Lower leg skin (tissue), 4 donors: ENCODE measurements at regions not wholly inside any gene's neighbourhood (a gene's known extent, or its start where the extent isn't known, plus 50 kb on each side); places are given as distances from the start of the nearest gene placed in this dataset.

Source experiments
- DNase-seq, 2 donors: peaks; one replicate each; pipeline ENCODE4 v3.0.0-alpha.2; 2019; ENCODE audit warnings: low spot score in 2 of 2
- H3K4me3 ChIP-seq: fragments of 200-600 bp; sonication (generic); 2 replicates; pipeline ENCODE4 v1.5.1; 2017; ENCODE audit warnings: mild to moderate bottlenecking, low read depth; ENCODE audit not compliant: poor library complexity, severe bottlenecking
- POLR2A ChIP-seq, 2 donors: fragments of 450-650 bp; IDR thresholded peaks; one replicate each; pipeline ENCODE4 v1.6.1; 2016 to 2017; ENCODE audit warnings: antibody characterized with exemption in 2 of 2, mild to moderate bottlenecking in 1 of 2, moderate library complexity in 1 of 2
- WGBS, 2 donors: methylation state at CpG; one replicate each; pipeline ENCODE4 v1.1.5; 2018; 5-methylcytosine and 5-hydroxymethylcytosine counted together
- intact Hi-C: fragments of 100-400 bp; cut with DNase I; formaldehyde crosslinking; loops from one replicate; pipeline ENCODE4 v1.15.0; 2023; ENCODE audit warnings: low total_unique reads
- TF ChIP-seq, protein P1 (sequence below), 3 donors: fragments of 450-650 bp; IDR thresholded peaks; one replicate each; pipeline ENCODE4 v1.5.1; 2016; ENCODE audit warnings: antibody characterized with exemption in 3 of 3, mild to moderate bottlenecking in 3 of 3, moderate library complexity in 2 of 3

DNA sequence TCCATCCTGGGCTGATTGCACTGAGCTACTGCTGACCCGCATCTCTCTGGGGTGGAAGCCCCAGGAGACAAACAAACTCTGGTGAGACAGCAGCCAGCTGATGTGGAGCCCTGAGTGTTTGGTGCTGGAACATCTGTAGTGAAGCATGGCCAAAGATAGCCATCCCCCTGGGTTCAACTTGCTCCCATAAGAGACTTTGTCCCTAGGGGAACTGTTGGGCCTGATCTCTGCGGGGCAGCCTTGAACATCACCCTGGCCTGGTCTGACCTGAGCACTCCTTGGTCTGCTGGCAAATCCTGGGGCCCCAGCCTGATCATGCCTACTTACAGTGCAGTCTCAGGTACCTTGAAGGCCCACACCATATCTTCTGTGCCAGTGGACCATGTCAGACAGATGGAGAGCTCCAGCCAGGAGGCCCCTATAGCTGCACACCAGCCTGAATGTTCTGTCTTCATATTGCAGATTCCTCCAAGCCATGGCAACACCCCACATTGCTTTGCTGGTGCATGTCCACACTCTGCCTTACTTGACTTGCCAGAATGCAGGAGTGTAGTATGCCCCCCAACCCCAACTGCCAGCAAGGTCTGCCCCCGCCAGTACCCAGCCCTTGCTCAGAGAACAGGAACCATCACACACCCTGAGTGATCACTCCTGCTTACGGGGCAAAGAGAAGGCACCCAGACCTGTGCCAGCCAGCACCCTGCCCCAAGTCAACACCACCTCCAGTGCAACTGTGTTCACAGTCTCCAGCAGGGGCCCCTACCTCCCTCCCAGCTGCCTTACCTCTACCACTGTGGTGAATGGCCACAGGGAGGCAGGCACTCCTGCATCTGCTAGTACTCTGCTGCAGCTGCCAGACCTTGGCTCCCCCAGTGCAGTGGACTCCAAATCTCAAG is 690.5 kb upstream of the NR5A2 start:
- TF ChIP-seq, protein P1, sequence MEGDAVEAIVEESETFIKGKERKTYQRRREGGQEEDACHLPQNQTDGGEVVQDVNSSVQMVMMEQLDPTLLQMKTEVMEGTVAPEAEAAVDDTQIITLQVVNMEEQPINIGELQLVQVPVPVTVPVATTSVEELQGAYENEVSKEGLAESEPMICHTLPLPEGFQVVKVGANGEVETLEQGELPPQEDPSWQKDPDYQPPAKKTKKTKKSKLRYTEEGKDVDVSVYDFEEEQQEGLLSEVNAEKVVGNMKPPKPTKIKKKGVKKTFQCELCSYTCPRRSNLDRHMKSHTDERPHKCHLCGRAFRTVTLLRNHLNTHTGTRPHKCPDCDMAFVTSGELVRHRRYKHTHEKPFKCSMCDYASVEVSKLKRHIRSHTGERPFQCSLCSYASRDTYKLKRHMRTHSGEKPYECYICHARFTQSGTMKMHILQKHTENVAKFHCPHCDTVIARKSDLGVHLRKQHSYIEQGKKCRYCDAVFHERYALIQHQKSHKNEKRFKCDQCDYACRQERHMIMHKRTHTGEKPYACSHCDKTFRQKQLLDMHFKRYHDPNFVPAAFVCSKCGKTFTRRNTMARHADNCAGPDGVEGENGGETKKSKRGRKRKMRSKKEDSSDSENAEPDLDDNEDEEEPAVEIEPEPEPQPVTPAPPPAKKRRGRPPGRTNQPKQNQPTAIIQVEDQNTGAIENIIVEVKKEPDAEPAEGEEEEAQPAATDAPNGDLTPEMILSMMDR (IDR thresholded peaks at IDR 0.05) = no peak
- no peak for TF ChIP-seq POLR2A (IDR thresholded peaks at IDR 0.05)
- WGBS, 2 donors = 87 to 93% methylated on average over 3 to 4 of the region's 4 CpGs
- intact Hi-C loops = no loop called here
- DNase-seq = no peak
- no peak overlapping the region for H3K4me3 ChIP-seq

DNA sequence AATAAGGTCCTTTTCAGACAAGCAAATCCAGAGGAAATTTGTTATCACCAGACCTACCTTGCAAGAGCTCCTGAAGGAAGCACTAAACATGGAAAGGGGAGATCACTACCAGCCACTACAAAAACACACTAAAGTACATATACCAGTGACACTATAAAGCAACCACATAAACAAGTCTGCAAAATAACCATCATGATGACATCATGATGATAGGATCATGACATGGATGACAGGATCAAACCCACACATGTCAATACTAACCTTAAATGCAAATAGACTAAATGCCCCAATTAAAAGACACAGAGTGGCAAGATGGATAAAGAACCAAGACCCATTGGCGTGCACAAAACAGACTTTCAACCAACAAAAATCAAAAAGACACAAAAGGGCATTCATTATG is 688.8 kb upstream of the NR5A2 start:
- no peak for TF ChIP-seq POLR2A (IDR thresholded peaks at IDR 0.05)
- TF ChIP-seq, protein P1 (IDR thresholded peaks at IDR 0.05) = no peak
- H3K4me3 ChIP-seq = no peak overlapping the region
- intact Hi-C loops = no loop called here
- 79 to 92% methylated on average over 1 of the region's 1 CpG for WGBS, 2 donors
- no peak for DNase-seq

DNA sequence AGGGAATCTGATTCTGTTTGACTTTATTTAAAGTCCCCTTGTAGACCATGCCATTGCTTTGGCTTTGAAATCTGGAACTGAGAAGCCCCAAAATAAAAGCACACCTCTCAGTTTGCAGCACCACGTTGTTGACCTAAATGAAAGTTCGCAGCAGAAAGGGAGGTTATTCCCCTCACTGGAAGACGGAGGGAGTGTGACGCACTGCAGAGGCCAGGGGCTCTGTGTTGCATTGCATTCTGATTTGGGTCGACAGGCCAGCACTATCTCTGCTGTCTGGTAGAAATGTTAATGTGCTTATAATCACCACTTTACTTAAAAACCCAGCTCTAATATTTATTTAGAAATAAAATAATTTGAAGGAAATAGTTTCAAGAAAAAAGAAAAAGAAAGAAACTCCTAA is 675.2 kb upstream of the NR5A2 start:
- H3K4me3 ChIP-seq = no peak overlapping the region
- TF ChIP-seq, protein P1 (IDR thresholded peaks at IDR 0.05) = no peak
- TF ChIP-seq POLR2A (IDR thresholded peaks at IDR 0.05) = no peak
- intact Hi-C loops = loop anchor here (5.0 kb wide), 1 partner anchor 1345 kb away; no protein-coding TSS in a partner anchor
- WGBS, 2 donors = 60 to 62% methylated on average over 5 of the region's 5 CpGs
- DNase-seq = no peak

DNA sequence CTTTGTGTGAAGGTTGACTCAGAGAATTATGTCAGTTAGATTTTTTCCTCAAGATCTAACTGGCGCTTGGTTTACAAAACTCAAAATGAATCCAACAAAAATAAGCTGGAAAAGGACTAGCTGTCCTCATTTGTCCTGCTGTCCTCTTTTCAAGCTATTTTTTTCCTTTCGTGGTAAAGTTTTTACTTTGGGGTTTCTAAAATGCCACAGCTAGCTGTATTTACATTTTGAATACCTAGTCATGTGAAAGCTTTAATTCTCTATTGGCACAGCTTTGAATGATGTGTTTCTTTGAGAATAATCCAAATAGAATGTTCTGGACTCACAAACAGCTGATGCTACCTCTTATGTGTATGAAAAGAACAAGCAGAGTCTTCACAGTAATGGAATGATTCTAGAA is 673.6 kb upstream of the NR5A2 start:
- intact Hi-C loops = loop anchor here (5.0 kb wide), 1 partner anchor 1347 kb away; no protein-coding TSS in a partner anchor
- 74 to 77% methylated on average over 2 of the region's 2 CpGs for WGBS, 2 donors
- no peak for DNase-seq
- TF ChIP-seq, protein P1 (IDR thresholded peaks at IDR 0.05) = no peak
- no peak for TF ChIP-seq POLR2A (IDR thresholded peaks at IDR 0.05)
- H3K4me3 ChIP-seq = no peak overlapping the region

DNA sequence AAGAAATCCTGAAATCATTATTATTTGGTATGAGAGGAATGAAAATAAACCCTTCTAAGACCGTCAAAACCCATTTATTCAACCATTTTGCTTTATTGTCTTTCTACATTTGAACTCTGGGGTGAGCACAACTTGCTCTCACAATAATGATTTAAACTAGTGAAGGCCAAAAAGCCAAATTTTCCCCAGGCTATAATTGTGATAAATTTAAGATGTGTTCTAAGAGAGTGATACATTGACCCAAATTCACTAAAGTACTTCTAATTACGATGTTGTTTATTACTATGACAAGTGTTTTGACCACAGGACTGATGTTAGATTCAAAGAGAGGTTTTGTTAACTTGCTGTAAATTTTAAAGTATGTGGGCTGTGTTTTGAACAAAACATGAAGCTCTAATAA is 670.9 kb upstream of the NR5A2 start:
- no peak for DNase-seq
- intact Hi-C loops = no loop called here
- TF ChIP-seq, protein P1 (IDR thresholded peaks at IDR 0.05) = no peak
- TF ChIP-seq POLR2A (IDR thresholded peaks at IDR 0.05) = no peak
- no peak overlapping the region for H3K4me3 ChIP-seq
- WGBS, 2 donors = 67 to 72% methylated on average over 2 of the region's 2 CpGs
